Heart left ventricle (tissue), 16 donors: ENCODE measurements at regions not wholly inside any gene's neighbourhood (a gene's known extent, or its start where the extent isn't known, plus 50 kb on each side); places are given as distances from the start of the nearest gene placed in this dataset.
A peak's percentile ranks its signal among the peaks of the same experiment; 100 is the strongest.

Experiments
- ATAC-seq, 4 donors: fragments of 200-7000 bp; cut with Tn5 transposase; one replicate each; pipeline ENCODE4 v1.9.1; 2020 to 2022; ENCODE audit warnings: moderate library complexity in 4 of 4, mild to moderate bottlenecking in 3 of 4, moderate number of reproducible peaks in 1 of 4
- DNase-seq, 5 donors: peaks; one replicate each; pipeline ENCODE4 v3.0.0-alpha.2; 2020
- H3K27ac ChIP-seq, 12 donors: fragments of 200-600 bp; sonication (generic) in 4 of 12; one replicate each; pipeline versions ENCODE4 v1.5.0 to v1.8.0; 2016 to 2022; ENCODE audit warnings: mild to moderate bottlenecking in 2 of 12
- H3K27me3 ChIP-seq, 9 donors: fragments of 200-600 bp; sonication (generic) in 2 of 9; one replicate each; pipeline versions ENCODE4 v1.5.1 to v1.8.0; 2016 to 2022; ENCODE audit warnings: mild to moderate bottlenecking in 3 of 9
- H3K36me3 ChIP-seq, 9 donors: fragments of 200-600 bp; sonication (generic) in 2 of 9; one replicate each; pipeline versions ENCODE4 v1.5.0 to v1.8.0; 2018 to 2022; ENCODE audit warnings: mild to moderate bottlenecking in 2 of 9
- H3K4me1 ChIP-seq, 12 donors: fragments of 200-600 bp; sonication (generic) in 4 of 12; one replicate each; pipeline versions ENCODE4 v1.5.0 to v1.8.0; 2016 to 2022; ENCODE audit warnings: mild to moderate bottlenecking in 3 of 12
- H3K4me3 ChIP-seq, 12 donors: fragments of 200-600 bp; sonication (generic) in 4 of 12; one replicate each; pipeline versions ENCODE4 v1.5.0 to v1.8.0; 2017 to 2022; ENCODE audit warnings: mild to moderate bottlenecking in 9 of 12, moderate library complexity in 4 of 12
- H3K9me3 ChIP-seq, 12 donors: fragments of 200-600 bp; sonication (generic) in 4 of 12; one replicate each; pipeline versions ENCODE4 v1.5.0 to v1.8.0; 2016 to 2022; ENCODE audit warnings: mild to moderate bottlenecking in 1 of 12
- CTCF ChIP-seq, 12 donors: fragments of 200-600 bp; sonication (generic) in 4 of 12; IDR thresholded peaks; one replicate each; pipeline versions ENCODE4 v1.5.0 to v1.8.0; 2018 to 2022; ENCODE audit warnings: antibody characterized with exemption in 12 of 12, mild to moderate bottlenecking in 5 of 12
- POLR2A ChIP-seq, 2 donors: fragments of 450-650 bp; IDR thresholded peaks; one replicate each; pipeline ENCODE4 v1.6.1; 2017; ENCODE audit warnings: antibody characterized with exemption in 2 of 2, mild to moderate bottlenecking in 2 of 2, moderate library complexity in 2 of 2
- WGBS, 4 donors: extraction: QIAGEN DNeasy Blood & Tissue Kit in 2 of 4; methylation state at CpG; one replicate each; pipeline versions ENCODE4 v1.1.5 to v1.1.7; 2013 to 2018; 5-methylcytosine and 5-hydroxymethylcytosine counted together
- intact Hi-C, 10 donors: fragments of 100-400 bp; cut with DNase I; formaldehyde crosslinking; loops; one replicate each; pipeline versions ENCODE4 v1.11.1 to v1.14.2; 2022
- donor health status: ischemic (EF 13 %, LVEDD 7.1; RV severe dilation, severe dysfunction).
- donor health status: healthy with polysubstance abuse.
- donor health status: DM: no; HTN: yes; CAD: no.
- donor health status: DM: no; HTN: no; CAD: no.
- donor health status: ischemic (EF 25% LVEDD 6.9; RV normal size, moderate dysfunction).
- donor health status: ischemic (EF 25% LVEDD 5.7; RV mildly dilated, moderate dysfunction).
- donor health status: healthy.
- donor health status: DM: yes; HTN: yes; CAD: no.
- donor health status: ischemic (EF 35%, LVEDD 5.7; RV mildly dilated, moderate dysfunction).
- donor health status: nonischemic (EF 11% LVEDD 7.7; RV severe dilation, severe dysfunction).
- donor health status: DM: yes; HTN: yes; CAD: no.
- donor health status: PGD.
- donor health status: ischemic (EF 29% LVEDD 5.4; RV normal size, mild dysfunction).
- donor health status: nonischemic (EF 23%, LVEDD 6.1; RV moderate dilation, normal function).

GRCh38 chr4:1536579-1537409 lies 130.6 kb upstream of the NKX1-1 start:
- peaks cover 0 to 25% (median 4%) of the 10 kb centered on the region in 9 donors for H3K27me3 ChIP-seq
- 91 to 93% (median 92%) methylated on average over 35 to 42 of the region's 42 CpGs for WGBS, 4 donors
- H3K9me3 ChIP-seq: no peaks in the 10 kb centered on the region
- intact Hi-C loops: no loop called here
- no peak overlapping the region for H3K4me3 ChIP-seq
- ATAC-seq (no peak), DNase-seq (peak in 2 of 5 donors; percentile 9 to 10)
- no peak for TF ChIP-seq POLR2A (IDR thresholded peaks at IDR 0.05)
- H3K27ac ChIP-seq: no peak overlapping the region
- H3K36me3 ChIP-seq: no peaks in the 10 kb centered on the region
- H3K4me1 ChIP-seq: peaks cover 0 to 12% (median 4%) of the 10 kb centered on the region in 12 donors

- Histone ChIP-seq H3K27ac (no peak overlapping the region), H3K9me3 (no peaks in the 10 kb centered on the region), H3K36me3 (no peaks in the 10 kb centered on the region), H3K27me3 (peaks cover 0 to 29% (median 8%) of the 10 kb centered on the region in 9 donors), H3K4me3 (no peak overlapping the region), H3K4me1 (peaks cover 0 to 8% (median 2%) of the 10 kb centered on the region in 12 donors)
- TF ChIP-seq POLR2A (IDR thresholded peaks at IDR 0.05) (no peak), CTCF (IDR thresholded peaks at IDR 0.05) (no peak)
- ATAC-seq (no peak), DNase-seq (peak in 2 of 5 donors; percentile 19 to 21)
- WGBS, 4 donors: 87 to 91% (median 91%) methylated on average over 15 to 31 of the region's 31 CpGs
- intact Hi-C loops: no loop called here
These were observed 129.8 kb upstream of the NKX1-1 start for GRCh38 chr4:1535926-1536578.

GRCh38 chr4:1534876-1535526 lies 128.8 kb upstream of the NKX1-1 start:
- intact Hi-C loops: no loop called here
- DNase-seq: peak in 2 of 5 donors; percentile 15 to 17
- Histone ChIP-seq H3K27ac (no peak overlapping the region), H3K9me3 (no peaks in the 10 kb centered on the region), H3K36me3 (no peaks in the 10 kb centered on the region), H3K4me1 (no peaks in the 10 kb centered on the region), H3K27me3 (peaks cover 0 to 31% (median 8%) of the 10 kb centered on the region in 9 donors), H3K4me3 (no peak overlapping the region)
- 90 to 96% (median 94%) methylated on average over 30 of the region's 30 CpGs for WGBS, 4 donors
- TF ChIP-seq POLR2A (IDR thresholded peaks at IDR 0.05): no peak
- no peak for TF ChIP-seq CTCF (IDR thresholded peaks at IDR 0.05)
- ATAC-seq: no peak

GRCh38 chr4:1534095-1534872 lies 128.0 kb upstream of the NKX1-1 start:
- peaks cover 0 to 33% (median 8%) of the 10 kb centered on the region in 9 donors for H3K27me3 ChIP-seq
- no peak overlapping the region for H3K4me3 ChIP-seq
- no peaks in the 10 kb centered on the region for H3K36me3 ChIP-seq
- DNase-seq (peak in 2 of 5 donors; percentile 17 to 46), ATAC-seq (no peak)
- no peak for TF ChIP-seq POLR2A (IDR thresholded peaks at IDR 0.05)
- TF ChIP-seq CTCF (IDR thresholded peaks at IDR 0.05): no peak
- no peaks in the 10 kb centered on the region for H3K9me3 ChIP-seq
- intact Hi-C loops: no loop called here
- no peaks in the 10 kb centered on the region for H3K4me1 ChIP-seq
- H3K27ac ChIP-seq: no peak overlapping the region
- WGBS, 4 donors: 75 to 93% (median 84%) methylated on average over 10 to 18 of the region's 18 CpGs
